Fibroblast of lung (primary cell): ENCODE measurements at regions not wholly inside any gene's neighbourhood (a gene's known extent, or its start where the extent isn't known, plus 50 kb on each side); places are given as distances from the start of the nearest gene placed in this dataset.

Source experiments
- DNase-seq, 2 donors: peaks; one replicate each; pipeline versions ENCODE4 v3.0.0 to v3.0.0-alpha.2; 2010; ENCODE audit warnings: low read depth in 2 of 2
- H2AFZ ChIP-seq: 2 replicates; pipeline ENCODE4 v1.5.1; 2012; ENCODE audit warnings: low read length, control low read depth, inconsistent platforms
- H3K27ac ChIP-seq: 2 replicates; pipeline ENCODE4 v1.5.1; 2011; ENCODE audit warnings: low read length, control low read depth; ENCODE audit not compliant: insufficient read depth
- H3K27me3 ChIP-seq: 2 replicates; pipeline ENCODE4 v1.5.1; 2011; ENCODE audit warnings: mild to moderate bottlenecking, low read length; ENCODE audit not compliant: control insufficient read depth, insufficient read depth
- H3K36me3 ChIP-seq: 2 replicates; pipeline ENCODE4 v1.5.1; 2011; ENCODE audit warnings: low read length; ENCODE audit not compliant: control insufficient read depth, insufficient read depth
- H3K4me1 ChIP-seq: 2 replicates; pipeline ENCODE4 v1.5.1; 2011; ENCODE audit warnings: low read length; ENCODE audit not compliant: control insufficient read depth, insufficient read depth; ENCODE audit errors: extremely low read depth
- H3K4me2 ChIP-seq: 2 replicates; pipeline ENCODE4 v1.5.1; 2011; ENCODE audit warnings: low read length, control low read depth; ENCODE audit not compliant: insufficient read depth; ENCODE audit errors: extremely low read depth
- H3K4me3 ChIP-seq, 4 experiments: fragments of 200-600 bp in 1 of 4; sonication (generic) in 1 of 4; replicated peaks in 1 of 4; 2 replicates each; pipeline ENCODE4 v1.5.1; 2011 to 2016; ENCODE audit warnings: low read length in 4 of 4, low read depth in 3 of 4, mild to moderate bottlenecking in 3 of 4, control low read depth in 2 of 4, inconsistent platforms in 1 of 4, mixed read lengths in 1 of 4; ENCODE audit not compliant: insufficient read depth in 1 of 4; ENCODE audit errors: control extremely low read depth in 1 of 4
- H3K79me2 ChIP-seq: 2 replicates; pipeline ENCODE4 v1.5.1; 2012; ENCODE audit warnings: mild to moderate bottlenecking, low read length, inconsistent platforms; ENCODE audit not compliant: control insufficient read depth, insufficient read depth
- H3K9ac ChIP-seq: 2 replicates; pipeline ENCODE4 v1.5.1; 2011; ENCODE audit warnings: mild to moderate bottlenecking, low read length, control low read depth; ENCODE audit not compliant: insufficient read depth
- H3K9me3 ChIP-seq: 2 replicates; pipeline ENCODE4 v1.5.1; 2012; ENCODE audit warnings: low read depth, low read length; ENCODE audit not compliant: control insufficient read depth, insufficient read depth
- H4K20me1 ChIP-seq: 2 replicates; pipeline ENCODE4 v1.5.1; 2011; ENCODE audit warnings: low read length; ENCODE audit not compliant: control insufficient read depth, insufficient read depth; ENCODE audit errors: extremely low read depth
- EZH2 ChIP-seq: IDR thresholded peaks from 2 replicates; pipeline ENCODE4 v1.5.1; 2012; ENCODE audit warnings: low read length, control low read depth, mild to moderate bottlenecking; ENCODE audit errors: missing control alignments
- TF ChIP-seq, protein P1 (sequence below), 2 donors: IDR thresholded peaks in 1 of 2; conservative IDR thresholded peaks in 1 of 2; 1 replicate in 1 of 2; 2 replicates in 1 of 2; pipeline ENCODE4 v1.5.1; 2011 to 2012; ENCODE audit warnings: low read length in 2 of 2, control low read depth in 1 of 2, inconsistent platforms in 1 of 2, low read depth in 1 of 2, mild to moderate bottlenecking in 1 of 2

DNA sequence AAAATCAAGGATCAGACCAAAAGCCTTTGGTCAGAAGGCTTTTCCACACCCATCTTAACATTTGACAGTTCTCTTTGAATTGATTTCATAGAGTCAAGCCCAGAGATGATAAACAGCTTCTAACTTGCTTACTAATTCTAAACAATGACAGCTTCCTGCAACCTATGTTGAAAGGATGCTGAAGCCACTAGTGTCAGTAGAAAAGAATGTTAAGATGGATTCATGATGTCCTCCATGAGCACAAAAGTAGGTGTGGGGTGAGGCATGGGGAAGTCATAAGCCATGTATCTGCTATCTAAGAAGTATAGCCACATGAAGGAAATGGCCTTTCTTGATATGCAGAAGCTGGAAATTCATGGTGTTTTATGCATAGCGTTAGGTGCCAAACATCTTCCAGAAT lies 269.3 kb downstream of the DHX15 start:
- Histone ChIP-seq H3K27ac (no peak overlapping the region), H3K9me3 (no peaks in the 10 kb centered on the region), H3K79me2 (no peaks in the 10 kb centered on the region), H3K9ac (no peak overlapping the region), H3K27me3 (no peaks in the 10 kb centered on the region), H3K36me3 (no peaks in the 10 kb centered on the region), H3K4me1 (no peaks in the 10 kb centered on the region), H4K20me1 (no peaks in the 10 kb centered on the region), H3K4me2 (no peak overlapping the region), H2AFZ (no peak overlapping the region), H3K4me3 (no peak overlapping the region)
- DNase-seq = no peak
- TF ChIP-seq EZH2 = no peak
- TF ChIP-seq, protein P1, sequence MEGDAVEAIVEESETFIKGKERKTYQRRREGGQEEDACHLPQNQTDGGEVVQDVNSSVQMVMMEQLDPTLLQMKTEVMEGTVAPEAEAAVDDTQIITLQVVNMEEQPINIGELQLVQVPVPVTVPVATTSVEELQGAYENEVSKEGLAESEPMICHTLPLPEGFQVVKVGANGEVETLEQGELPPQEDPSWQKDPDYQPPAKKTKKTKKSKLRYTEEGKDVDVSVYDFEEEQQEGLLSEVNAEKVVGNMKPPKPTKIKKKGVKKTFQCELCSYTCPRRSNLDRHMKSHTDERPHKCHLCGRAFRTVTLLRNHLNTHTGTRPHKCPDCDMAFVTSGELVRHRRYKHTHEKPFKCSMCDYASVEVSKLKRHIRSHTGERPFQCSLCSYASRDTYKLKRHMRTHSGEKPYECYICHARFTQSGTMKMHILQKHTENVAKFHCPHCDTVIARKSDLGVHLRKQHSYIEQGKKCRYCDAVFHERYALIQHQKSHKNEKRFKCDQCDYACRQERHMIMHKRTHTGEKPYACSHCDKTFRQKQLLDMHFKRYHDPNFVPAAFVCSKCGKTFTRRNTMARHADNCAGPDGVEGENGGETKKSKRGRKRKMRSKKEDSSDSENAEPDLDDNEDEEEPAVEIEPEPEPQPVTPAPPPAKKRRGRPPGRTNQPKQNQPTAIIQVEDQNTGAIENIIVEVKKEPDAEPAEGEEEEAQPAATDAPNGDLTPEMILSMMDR (conservative IDR thresholded peaks at IDR 0.05 in 1 of 2, IDR thresholded peaks at IDR 0.05 in 1 of 2; ENCODE audit: low read depth in 1 of 2, low read length in 2 of 2) = no peak

GRCh38 chr4:24312261-24312913 lies 272.0 kb downstream of the DHX15 start:
- Histone ChIP-seq H3K9me3 (no peaks in the 10 kb centered on the region), H3K4me2 (no peak overlapping the region), H3K4me3 (no peak overlapping the region), H3K4me1 (no peaks in the 10 kb centered on the region), H4K20me1 (no peaks in the 10 kb centered on the region), H3K36me3 (no peaks in the 10 kb centered on the region), H3K27me3 (no peaks in the 10 kb centered on the region), H3K9ac (no peak overlapping the region), H3K79me2 (no peaks in the 10 kb centered on the region), H2AFZ (no peak overlapping the region), H3K27ac (no peak overlapping the region)
- no peak for DNase-seq
- TF ChIP-seq, protein P1 (conservative IDR thresholded peaks at IDR 0.05 in 1 of 2, IDR thresholded peaks at IDR 0.05 in 1 of 2; ENCODE audit: low read depth in 1 of 2, low read length in 2 of 2) = no peak
- TF ChIP-seq EZH2 = no peak

DNA sequence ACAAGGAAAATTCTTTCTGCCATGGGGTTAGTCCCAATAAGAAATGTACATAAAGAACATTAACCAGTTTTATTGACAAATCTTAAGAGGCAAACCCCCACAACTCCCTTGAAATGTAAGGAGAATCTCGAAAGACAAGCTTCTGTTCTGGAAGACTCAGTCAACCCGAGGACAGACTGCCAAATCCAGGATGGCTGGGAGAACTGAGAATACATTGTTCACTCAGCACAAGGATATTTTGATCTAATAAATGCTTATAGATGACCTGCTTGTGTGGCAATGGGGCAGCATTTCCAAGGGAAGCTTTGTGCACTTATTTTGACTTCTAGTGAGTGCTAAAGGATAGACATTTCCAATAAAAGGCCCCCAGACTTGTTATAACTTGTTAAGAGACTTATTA lies 280.4 kb downstream of the DHX15 start:
- no peaks in the 10 kb centered on the region for H3K79me2 ChIP-seq
- H3K9ac ChIP-seq = no peak overlapping the region
- DNase-seq = no peak
- no peaks in the 10 kb centered on the region for H3K36me3 ChIP-seq
- TF ChIP-seq, protein P1 (conservative IDR thresholded peaks at IDR 0.05 in 1 of 2, IDR thresholded peaks at IDR 0.05 in 1 of 2; ENCODE audit: low read depth in 1 of 2, low read length in 2 of 2) = no peak
- no peak for TF ChIP-seq EZH2
- H4K20me1 ChIP-seq = no peaks in the 10 kb centered on the region
- H3K27ac ChIP-seq = no peak overlapping the region
- H3K4me1 ChIP-seq = no peaks in the 10 kb centered on the region
- no peak overlapping the region for H2AFZ ChIP-seq
- H3K9me3 ChIP-seq = no peaks in the 10 kb centered on the region
- no peak overlapping the region for H3K4me2 ChIP-seq
- H3K4me3 ChIP-seq = no peak overlapping the region
- no peaks in the 10 kb centered on the region for H3K27me3 ChIP-seq
